MM.1S (cell line): ENCODE measurements at regions not wholly inside any gene's neighbourhood (a gene's known extent, or its start where the extent isn't known, plus 50 kb on each side); places are given as distances from the start of the nearest gene placed in this dataset.
"Not testable (repeated sequence)": the region's sequence is repeated elsewhere in the genome, so short reads cannot be mapped to it uniquely, and the experiment has no call there.

Experiments used
- EZH2 ChIP-seq: fragments of 300-600 bp; sonication (generic); optimal IDR thresholded peaks from 2 replicates; pipeline ENCODE3; 2017; ENCODE audit warnings: low read depth, mild to moderate bottlenecking, antibody characterized with exemption, low read length, mixed read lengths
- EZH2phosphoT487 ChIP-seq: fragments of 300-600 bp; sonication (generic); IDR thresholded peaks from 2 replicates; pipeline ENCODE4 v1.6.1; 2018; ENCODE audit warnings: antibody characterized with exemption, low read length

DNA sequence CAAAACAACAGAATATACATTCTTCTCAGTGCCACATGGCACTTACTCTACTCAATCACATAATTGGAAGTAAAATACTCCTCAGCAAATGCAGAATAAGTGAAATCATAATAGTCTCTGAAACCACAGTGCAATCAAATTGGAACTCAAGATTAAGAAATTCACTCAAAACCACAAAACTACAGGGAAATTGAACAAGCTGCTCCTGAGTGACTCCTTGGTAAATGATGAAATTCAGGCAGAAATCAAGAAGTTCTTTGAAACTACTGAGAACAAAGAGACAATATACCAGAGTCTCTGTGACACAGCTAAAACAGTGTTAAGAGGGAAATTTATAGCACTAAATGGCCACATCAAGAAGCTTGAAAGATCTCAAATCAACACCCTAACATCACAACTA, 125.4 kb downstream of the MTERF1 start:
- not testable (repeated sequence) for TF ChIP-seq EZH2, EZH2phosphoT487
